Lower leg skin (tissue), 3 donors: ENCODE measurements at regions not wholly inside any gene's neighbourhood (a gene's known extent, or its start where the extent isn't known, plus 50 kb on each side); places are given as distances from the start of the nearest gene placed in this dataset.

Source experiments
- POLR2A ChIP-seq, 2 donors: fragments of 450-650 bp; IDR thresholded peaks; one replicate each; pipeline ENCODE4 v1.6.1; 2016 to 2017; ENCODE audit warnings: antibody characterized with exemption in 2 of 2, mild to moderate bottlenecking in 1 of 2, moderate library complexity in 1 of 2
- TF ChIP-seq, protein P1 (sequence below), 3 donors: fragments of 450-650 bp; IDR thresholded peaks; one replicate each; pipeline ENCODE4 v1.5.1; 2016; ENCODE audit warnings: antibody characterized with exemption in 3 of 3, mild to moderate bottlenecking in 3 of 3, moderate library complexity in 2 of 3

DNA sequence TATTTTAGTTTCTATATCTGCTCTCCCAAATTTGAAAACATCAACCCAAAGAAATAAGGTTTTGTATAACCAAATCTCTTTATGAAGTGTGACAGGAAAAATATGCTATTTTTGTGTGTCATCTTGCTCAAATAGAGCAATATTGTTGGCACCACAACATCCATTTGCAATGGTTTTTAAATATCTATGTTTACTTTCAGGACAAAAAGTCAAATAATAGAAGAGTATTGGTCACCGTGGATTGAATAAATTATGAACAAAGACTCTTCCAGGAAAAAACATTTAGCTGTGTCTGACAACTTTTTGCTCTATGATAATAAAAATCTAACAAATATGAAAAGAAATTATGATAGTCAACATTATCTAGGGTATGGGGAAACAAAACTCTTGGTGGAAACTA lies 439.2 kb downstream of the BTG1 start:
- TF ChIP-seq, protein P1, sequence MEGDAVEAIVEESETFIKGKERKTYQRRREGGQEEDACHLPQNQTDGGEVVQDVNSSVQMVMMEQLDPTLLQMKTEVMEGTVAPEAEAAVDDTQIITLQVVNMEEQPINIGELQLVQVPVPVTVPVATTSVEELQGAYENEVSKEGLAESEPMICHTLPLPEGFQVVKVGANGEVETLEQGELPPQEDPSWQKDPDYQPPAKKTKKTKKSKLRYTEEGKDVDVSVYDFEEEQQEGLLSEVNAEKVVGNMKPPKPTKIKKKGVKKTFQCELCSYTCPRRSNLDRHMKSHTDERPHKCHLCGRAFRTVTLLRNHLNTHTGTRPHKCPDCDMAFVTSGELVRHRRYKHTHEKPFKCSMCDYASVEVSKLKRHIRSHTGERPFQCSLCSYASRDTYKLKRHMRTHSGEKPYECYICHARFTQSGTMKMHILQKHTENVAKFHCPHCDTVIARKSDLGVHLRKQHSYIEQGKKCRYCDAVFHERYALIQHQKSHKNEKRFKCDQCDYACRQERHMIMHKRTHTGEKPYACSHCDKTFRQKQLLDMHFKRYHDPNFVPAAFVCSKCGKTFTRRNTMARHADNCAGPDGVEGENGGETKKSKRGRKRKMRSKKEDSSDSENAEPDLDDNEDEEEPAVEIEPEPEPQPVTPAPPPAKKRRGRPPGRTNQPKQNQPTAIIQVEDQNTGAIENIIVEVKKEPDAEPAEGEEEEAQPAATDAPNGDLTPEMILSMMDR (IDR thresholded peaks at IDR 0.05) = no peak
- no peak for TF ChIP-seq POLR2A (IDR thresholded peaks at IDR 0.05)
